IPS-20b (cell line): ENCODE measurements at regions not wholly inside any gene's neighbourhood (a gene's known extent, or its start where the extent isn't known, plus 50 kb on each side); places are given as distances from the start of the nearest gene placed in this dataset.
A peak's percentile ranks its signal among the peaks of the same experiment; 100 is the strongest.

ENCODE experiments used
- H3K27ac ChIP-seq: one replicate; pipeline ENCODE4 v1.5.1; 2013; ENCODE audit warnings: low read length
- H3K27me3 ChIP-seq: 2 replicates; pipeline ENCODE4 v1.6.1; 2013; ENCODE audit warnings: mild to moderate bottlenecking, low read length, inconsistent platforms; ENCODE audit not compliant: insufficient read depth
- H3K36me3 ChIP-seq: 2 replicates; pipeline ENCODE4 v1.6.1; 2013; ENCODE audit warnings: low read depth, mild to moderate bottlenecking, inconsistent platforms, low read length, moderate library complexity; ENCODE audit not compliant: insufficient read depth
- H3K4me1 ChIP-seq: 2 replicates; pipeline ENCODE4 v1.6.1; 2013; ENCODE audit warnings: mild to moderate bottlenecking, control low read depth, inconsistent platforms, low read length, moderate library complexity; ENCODE audit not compliant: insufficient read depth
- H3K4me3 ChIP-seq: 2 replicates; pipeline ENCODE4 v1.5.1; 2013; ENCODE audit warnings: mild to moderate bottlenecking, low read length, inconsistent platforms
- H3K9ac ChIP-seq: 2 replicates; pipeline ENCODE4 v1.6.1; 2013; ENCODE audit warnings: low read depth, mild to moderate bottlenecking, inconsistent platforms, low read length, moderate library complexity
- H3K9me3 ChIP-seq: 2 replicates; pipeline ENCODE4 v1.6.1; 2013; ENCODE audit warnings: mild to moderate bottlenecking, low read depth, low read length, inconsistent platforms; ENCODE audit not compliant: insufficient read depth

GRCh38 chr4:56118055-56118454, 169.3 kb downstream of the CEP135 start:
- Histone ChIP-seq H3K9me3 (no peaks in the 10 kb centered on the region), H3K4me3 (no peak overlapping the region), H3K9ac (no peak overlapping the region), H3K4me1 (no peaks in the 10 kb centered on the region), H3K36me3 (no peaks in the 10 kb centered on the region), H3K27ac (no peak overlapping the region), H3K27me3 (no peaks in the 10 kb centered on the region)

GRCh38 chr4:56115898-56116297, 167.2 kb downstream of the CEP135 start:
- Histone ChIP-seq H3K36me3 (no peaks in the 10 kb centered on the region), H3K27ac (no peak overlapping the region), H3K4me1 (peaks cover 6% of the 10 kb centered on the region; the same call in 1 of the 2 replicates), H3K9ac (no peak overlapping the region), H3K4me3 (no peak overlapping the region), H3K9me3 (no peaks in the 10 kb centered on the region), H3K27me3 (no peaks in the 10 kb centered on the region)

- Histone ChIP-seq H3K36me3 (no peaks in the 10 kb centered on the region), H3K9ac (0 out of 2 replicates have a peak overlapping the region, but pooled peaks have one; percentile 36), H3K9me3 (no peaks in the 10 kb centered on the region), H3K4me3 (no peak overlapping the region), H3K27me3 (no peaks in the 10 kb centered on the region), H3K27ac (no peak overlapping the region), H3K4me1 (peaks cover 6% of the 10 kb centered on the region; the same call in 1 of the 2 replicates)
These were observed 163.6 kb downstream of the CEP135 start for GRCh38 chr4:56112377-56112776.

- Histone ChIP-seq H3K4me1 (no peaks in the 10 kb centered on the region), H3K4me3 (no peak overlapping the region), H3K27ac (no peak overlapping the region), H3K27me3 (no peaks in the 10 kb centered on the region), H3K9ac (no peak overlapping the region), H3K36me3 (no peaks in the 10 kb centered on the region), H3K9me3 (no peaks in the 10 kb centered on the region)
These were observed 157.7 kb downstream of the CEP135 start for GRCh38 chr4:56106180-56107147.

GRCh38 chr4:56104188-56104587, 155.4 kb downstream of the CEP135 start:
- Histone ChIP-seq H3K36me3 (no peaks in the 10 kb centered on the region), H3K4me3 (no peak overlapping the region), H3K9ac (no peak overlapping the region), H3K4me1 (no peaks in the 10 kb centered on the region), H3K9me3 (no peaks in the 10 kb centered on the region), H3K27ac (no peak overlapping the region), H3K27me3 (no peaks in the 10 kb centered on the region)

GRCh38 chr4:56102601-56103000, 153.9 kb downstream of the CEP135 start:
- H3K4me1 ChIP-seq, result no peaks in the 10 kb centered on the region
- H3K4me3 ChIP-seq, result no peak overlapping the region
- H3K9me3 ChIP-seq, result no peaks in the 10 kb centered on the region
- no peak overlapping the region for H3K27ac ChIP-seq
- no peak overlapping the region for H3K9ac ChIP-seq
- no peaks in the 10 kb centered on the region for H3K27me3 ChIP-seq
- no peaks in the 10 kb centered on the region for H3K36me3 ChIP-seq

GRCh38 chr4:56099378-56099786, 150.6 kb downstream of the CEP135 start:
- Histone ChIP-seq H3K27me3 (no peaks in the 10 kb centered on the region), H3K9me3 (no peaks in the 10 kb centered on the region), H3K27ac (no peak overlapping the region), H3K4me3 (no peak overlapping the region), H3K36me3 (no peaks in the 10 kb centered on the region), H3K4me1 (no peaks in the 10 kb centered on the region), H3K9ac (no peak overlapping the region)

- H3K27ac ChIP-seq, result no peak overlapping the region
- H3K4me3 ChIP-seq, result no peak overlapping the region
- no peaks in the 10 kb centered on the region for H3K9me3 ChIP-seq
These were observed 144.8 kb downstream of the CEP135 start for GRCh38 chr4:56093576-56093975.

GRCh38 chr4:56092540-56092939, 143.8 kb downstream of the CEP135 start:
- no peaks in the 10 kb centered on the region for H3K9me3 ChIP-seq
- H3K9ac ChIP-seq, result no peak overlapping the region
- no peak overlapping the region for H3K4me3 ChIP-seq
- no peaks in the 10 kb centered on the region for H3K36me3 ChIP-seq
- no peaks in the 10 kb centered on the region for H3K4me1 ChIP-seq
- H3K27me3 ChIP-seq, result no peaks in the 10 kb centered on the region
- no peak overlapping the region for H3K27ac ChIP-seq

More at GRCh38 chr4:56093576-56093975, 144.8 kb downstream of the CEP135 start:
- no peaks in the 10 kb centered on the region for H3K27me3 ChIP-seq
- no peak overlapping the region for H3K9ac ChIP-seq
- H3K4me1 ChIP-seq, result no peaks in the 10 kb centered on the region
- H3K36me3 ChIP-seq, result no peaks in the 10 kb centered on the region

- no peak overlapping the region for H3K9ac ChIP-seq
- no peaks in the 10 kb centered on the region for H3K36me3 ChIP-seq
- H3K27me3 ChIP-seq, result no peaks in the 10 kb centered on the region
- H3K9me3 ChIP-seq, result no peaks in the 10 kb centered on the region
- no peak overlapping the region for H3K4me3 ChIP-seq
- peaks cover 9% of the 10 kb centered on the region; the same call in 1 of the 2 replicates for H3K4me1 ChIP-seq
- H3K27ac ChIP-seq, result no peak overlapping the region
These were observed 137.8 kb downstream of the CEP135 start for GRCh38 chr4:56086561-56086960.

- Histone ChIP-seq H3K9me3 (no peaks in the 10 kb centered on the region), H3K27me3 (no peaks in the 10 kb centered on the region), H3K4me1 (peaks cover 9% of the 10 kb centered on the region; the same call in 1 of the 2 replicates), H3K4me3 (no peak overlapping the region; the same call in 1 of the 2 replicates), H3K36me3 (no peaks in the 10 kb centered on the region), H3K27ac (no peak overlapping the region), H3K9ac (no peak overlapping the region)
These were observed 137.4 kb downstream of the CEP135 start for GRCh38 chr4:56086073-56086541.

GRCh38 chr4:56085275-56085674, 136.5 kb downstream of the CEP135 start:
- H3K9me3 ChIP-seq, result no peaks in the 10 kb centered on the region
- no peaks in the 10 kb centered on the region for H3K36me3 ChIP-seq
- H3K9ac ChIP-seq, result no peak overlapping the region
- no peak overlapping the region for H3K27ac ChIP-seq
- H3K4me3 ChIP-seq, result no peak overlapping the region
- H3K4me1 ChIP-seq, result peaks cover 9% of the 10 kb centered on the region; the same call in 1 of the 2 replicates
- no peaks in the 10 kb centered on the region for H3K27me3 ChIP-seq
